Caco-2 (cell line): ENCODE measurements at regions not wholly inside any gene's neighbourhood (a gene's known extent, or its start where the extent isn't known, plus 50 kb on each side); places are given as distances from the start of the nearest gene placed in this dataset.

Experiments used
- BruUV-seq: library from RNA; stranded (reverse); fragments of 400-500 nt; replicated peaks from 2 replicates; lab custom pipeline; 2021; lab: Mats Ljungman, UMichigan
- CTCF ChIA-PET: fragments of 300-600 bp; sonication (Branson Sonifier 250); formaldehyde crosslinking; loops from one replicate; lab custom pipeline; 2022; ENCODE audit warnings: antibody characterized with exemption; lab: Charles Lee
- POLR2A ChIA-PET: fragments of 300-600 bp; sonication (Branson Sonifier 250); formaldehyde crosslinking; loops from one replicate; lab custom pipeline; 2022; ENCODE audit warnings: antibody characterized with exemption; lab: Charles Lee
- DNase-seq, 2 experiments: peaks; one replicate each; pipeline versions ENCODE4 v3.0.0 to v3.0.0-alpha.2; 2020 to 2022
- H3K27me3 ChIP-seq: replicated peaks from 2 replicates; pipeline ENCODE4 v1.6.0; 2011; ENCODE audit warnings: low read length; ENCODE audit not compliant: control insufficient read depth, insufficient read depth
- H3K36me3 ChIP-seq: 2 replicates; pipeline ENCODE4 v1.5.1; 2011; ENCODE audit warnings: low read length; ENCODE audit not compliant: control insufficient read depth, insufficient read depth
- H3K4me1 ChIP-seq: fragments of 250-450 bp; sonication (Bioruptor Pico); 2 replicates; pipeline ENCODE4 v1.5.1; 2020; ENCODE audit warnings: mild to moderate bottlenecking
- H3K4me3 ChIP-seq: 2 replicates; pipeline ENCODE4 v1.5.1; 2011; ENCODE audit warnings: low read depth, mild to moderate bottlenecking, control low read depth, low read length
- H3K9me3 ChIP-seq: fragments of 250-450 bp; sonication (Bioruptor Pico); 2 replicates; pipeline ENCODE4 v1.5.1; 2020; ENCODE audit warnings: mild to moderate bottlenecking, moderate library complexity
- H3K27ac Mint-ChIP-seq: one replicate; pipeline ENCODE4 v1.8.0; 2022; ENCODE audit warnings: mixed read lengths; ENCODE audit not compliant: unreplicated experiment
- H3K27me3 Mint-ChIP-seq: one replicate; pipeline ENCODE4 v1.8.0; 2022; ENCODE audit warnings: mixed read lengths; ENCODE audit not compliant: insufficient read depth, unreplicated experiment
- H3K36me3 Mint-ChIP-seq: one replicate; pipeline ENCODE4 v1.8.0; 2022; ENCODE audit warnings: mild to moderate bottlenecking, mixed read lengths; ENCODE audit not compliant: insufficient read depth, unreplicated experiment
- H3K4me1 Mint-ChIP-seq: one replicate; pipeline ENCODE4 v1.8.0; 2022; ENCODE audit warnings: low read depth, mixed read lengths; ENCODE audit not compliant: unreplicated experiment
- H3K4me3 Mint-ChIP-seq: one replicate; pipeline ENCODE4 v1.8.0; 2022; ENCODE audit warnings: mild to moderate bottlenecking, moderate library complexity, mixed read lengths; ENCODE audit not compliant: unreplicated experiment
- H3K9me3 Mint-ChIP-seq: one replicate; pipeline ENCODE4 v1.8.0; 2022; ENCODE audit warnings: mixed read lengths; ENCODE audit not compliant: unreplicated experiment
- CTCF ChIP-seq, 2 experiments: fragments of 200-600 bp in 1 of 2; IDR thresholded peaks; 1 replicate in 1 of 2; 2 replicates in 1 of 2; pipeline versions ENCODE4 v1.5.1 to v1.8.0; 2011 to 2022; ENCODE audit warnings: antibody characterized with exemption in 1 of 2, control low read depth in 1 of 2, inconsistent platforms in 1 of 2, low read depth in 1 of 2, low read length in 1 of 2, mild to moderate bottlenecking in 1 of 2, moderate library complexity in 1 of 2; ENCODE audit not compliant: insufficient read depth in 1 of 2, severe bottlenecking in 1 of 2, unreplicated experiment in 1 of 2
- intact Hi-C: fragments of 100-400 bp; cut with micrococcal nuclease; formaldehyde crosslinking; loops from one replicate; pipeline ENCODE4 v1.10.0; 2022; ENCODE audit not compliant: unreplicated experiment

- Mint-ChIP-seq H3K4me3 (no peak overlapping the region), H3K27ac (no peak overlapping the region), H3K9me3 (no peaks in the 10 kb centered on the region), H3K4me1 (no peaks in the 10 kb centered on the region), H3K36me3 (no peaks in the 10 kb centered on the region), H3K27me3 (no peaks in the 10 kb centered on the region)
- Histone ChIP-seq H3K9me3 (no peaks in the 10 kb centered on the region), H3K4me3 (no peak overlapping the region), H3K4me1 (no peaks in the 10 kb centered on the region), H3K27me3 (no peaks in the 10 kb centered on the region), H3K36me3 (no peaks in the 10 kb centered on the region)
- CTCF ChIA-PET, result no interaction called here
- no peak for TF ChIP-seq CTCF (IDR thresholded peaks at IDR 0.05; ENCODE audit: insufficient read depth in 1 of 2, low read depth in 1 of 2, low read length in 1 of 2, severe bottlenecking in 1 of 2, unreplicated experiment in 1 of 2)
- POLR2A ChIA-PET, result no interaction called here
- BruUV-seq, result no TSS peak
- DNase-seq, result no peak
- intact Hi-C loops, result no loop called here
Measured at GRCh38 chr9:69976152-69976551, 67.5 kb upstream of the MAMDC2 start.

GRCh38 chr9:69980041-69980440 lies 63.6 kb upstream of the MAMDC2 start:
- ChIA-PET POLR2A (no interaction called here), CTCF (no interaction called here)
- Histone ChIP-seq H3K36me3 (no peaks in the 10 kb centered on the region), H3K4me3 (no peak overlapping the region), H3K27me3 (no peaks in the 10 kb centered on the region), H3K9me3 (no peaks in the 10 kb centered on the region), H3K4me1 (no peaks in the 10 kb centered on the region)
- Mint-ChIP-seq H3K4me1 (no peaks in the 10 kb centered on the region), H3K36me3 (no peaks in the 10 kb centered on the region), H3K27me3 (no peaks in the 10 kb centered on the region), H3K4me3 (no peak overlapping the region), H3K27ac (no peak overlapping the region), H3K9me3 (no peaks in the 10 kb centered on the region)
- intact Hi-C loops, result no loop called here
- no peak for TF ChIP-seq CTCF (IDR thresholded peaks at IDR 0.05; ENCODE audit: insufficient read depth in 1 of 2, low read depth in 1 of 2, low read length in 1 of 2, severe bottlenecking in 1 of 2, unreplicated experiment in 1 of 2)
- BruUV-seq, result no TSS peak
- DNase-seq, result no peak

GRCh38 chr9:69980591-69980990 lies 63.1 kb upstream of the MAMDC2 start:
- POLR2A ChIA-PET, result no interaction called here
- no TSS peak for BruUV-seq
- no peak overlapping the region for H3K4me3 ChIP-seq
- H3K4me1 Mint-ChIP-seq, result no peaks in the 10 kb centered on the region
- H3K9me3 ChIP-seq, result no peaks in the 10 kb centered on the region
- CTCF ChIA-PET, result no interaction called here
- H3K27me3 ChIP-seq, result no peaks in the 10 kb centered on the region
- H3K9me3 Mint-ChIP-seq, result no peaks in the 10 kb centered on the region
- TF ChIP-seq CTCF (IDR thresholded peaks at IDR 0.05; ENCODE audit: insufficient read depth in 1 of 2, low read depth in 1 of 2, low read length in 1 of 2, severe bottlenecking in 1 of 2, unreplicated experiment in 1 of 2), result no peak
- H3K4me1 ChIP-seq, result no peaks in the 10 kb centered on the region
- intact Hi-C loops, result no loop called here
- H3K27me3 Mint-ChIP-seq, result no peaks in the 10 kb centered on the region
- H3K4me3 Mint-ChIP-seq, result no peak overlapping the region
- H3K36me3 ChIP-seq, result no peaks in the 10 kb centered on the region
- no peak for DNase-seq
- no peak overlapping the region for H3K27ac Mint-ChIP-seq
- no peaks in the 10 kb centered on the region for H3K36me3 Mint-ChIP-seq
